GM12874 (cell line): ENCODE measurements at regions not wholly inside any gene's neighbourhood (a gene's known extent, or its start where the extent isn't known, plus 50 kb on each side); places are given as distances from the start of the nearest gene placed in this dataset.

ENCODE experiments used
- CTCF ChIP-seq: IDR thresholded peaks from 2 replicates; pipeline ENCODE4 v1.5.1; 2011; ENCODE audit warnings: low read depth, mild to moderate bottlenecking, control low read depth, low read length, moderate library complexity; ENCODE audit not compliant: insufficient read depth

DNA sequence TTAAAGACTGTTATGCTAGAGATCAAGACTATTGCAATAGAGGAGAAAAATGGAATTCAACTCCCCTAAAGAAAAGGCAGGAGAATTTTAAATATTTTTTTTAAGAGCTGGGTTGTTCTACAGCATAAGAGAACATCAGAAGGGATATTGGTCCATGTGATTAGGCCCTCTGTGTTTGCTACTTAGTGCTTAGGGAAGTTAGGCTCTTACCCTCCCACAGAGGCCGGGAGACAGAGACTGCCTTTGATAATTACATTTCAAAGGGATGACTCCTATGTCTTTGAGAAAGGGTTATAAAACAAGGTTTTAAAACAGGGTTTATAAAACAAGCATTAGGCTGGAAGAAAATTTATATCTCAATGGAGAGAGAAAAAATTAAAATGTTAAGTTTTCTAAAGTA lies 1248.1 kb upstream of the PCDH20 start:
- no peak for TF ChIP-seq CTCF

- TF ChIP-seq CTCF, result no peak
Observed at GRCh38 chr13:62659365-62659764, 1243.7 kb upstream of the PCDH20 start.

DNA sequence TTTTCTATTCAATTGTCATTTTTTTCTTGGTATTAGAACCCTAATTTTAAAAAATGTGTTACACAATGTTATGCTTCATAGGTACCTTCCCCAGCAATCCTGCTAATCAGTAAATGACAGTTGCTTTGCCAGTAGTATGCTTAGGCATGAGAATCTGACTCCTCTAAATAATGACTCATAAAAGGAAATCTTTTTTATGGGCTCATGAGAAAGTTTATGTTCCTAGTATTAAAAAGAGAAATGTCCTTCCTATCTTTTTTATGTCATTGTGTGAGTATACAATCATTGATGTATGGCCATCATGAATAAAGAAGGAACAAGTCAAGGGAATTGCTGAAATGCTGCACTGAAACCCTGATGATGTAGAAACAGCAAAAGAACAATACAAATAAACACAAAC lies 1237.7 kb upstream of the PCDH20 start:
- TF ChIP-seq CTCF, result no peak

DNA sequence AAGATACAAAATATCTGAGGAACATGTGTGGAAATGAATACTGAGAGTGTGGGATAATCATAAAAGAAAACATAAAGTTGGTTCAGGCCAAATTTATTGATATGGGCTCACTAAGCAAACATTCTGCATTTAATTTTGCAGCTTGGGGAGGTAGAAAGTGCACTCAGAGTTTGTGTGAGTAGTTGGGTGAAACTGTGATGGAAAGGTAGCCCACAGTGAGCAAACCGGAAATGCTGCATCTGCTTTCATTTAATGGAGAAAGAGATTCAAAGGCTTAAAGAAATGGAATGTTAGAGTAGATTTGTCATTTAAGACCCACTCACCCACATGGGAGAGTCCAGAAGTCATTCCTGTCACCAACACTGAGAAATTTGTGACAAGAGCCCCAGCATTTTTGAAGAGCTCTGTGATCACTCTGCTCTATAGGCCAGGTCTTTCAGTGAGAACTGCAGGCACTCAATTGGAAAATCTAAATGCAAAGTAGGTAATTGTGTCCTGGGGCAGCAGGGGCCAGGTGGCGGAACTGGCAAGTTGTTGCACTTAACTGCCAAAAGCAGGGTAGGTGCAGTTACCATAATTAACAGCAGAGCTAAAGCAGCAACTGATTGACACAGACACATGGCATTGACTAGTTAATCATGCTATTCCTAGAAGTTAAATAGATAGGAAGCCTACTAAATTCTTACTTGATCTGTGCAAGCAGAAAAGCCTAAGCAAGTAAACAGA lies 1228.3 kb upstream of the PCDH20 start:
- TF ChIP-seq CTCF, result no peak

- no peak for TF ChIP-seq CTCF
Observed at GRCh38 chr13:62643007-62643483, 1227.4 kb upstream of the PCDH20 start.

DNA sequence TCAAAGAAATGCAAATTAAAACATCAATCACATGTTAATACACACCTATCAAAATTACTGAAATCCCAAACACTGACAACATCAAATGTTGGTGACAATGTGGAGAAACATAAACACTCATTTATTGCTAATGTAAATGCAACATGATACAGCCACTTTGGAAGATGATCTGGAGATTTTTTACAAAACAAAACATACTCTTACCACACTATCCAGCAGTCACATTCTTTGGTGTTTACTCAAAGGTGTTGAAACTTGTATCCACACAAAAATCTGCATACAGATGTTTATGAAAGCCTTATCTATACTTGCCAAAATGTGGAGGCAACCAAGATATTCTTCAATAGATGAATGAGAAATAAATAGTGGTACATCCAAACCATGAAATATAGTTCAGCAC lies 1219.5 kb upstream of the PCDH20 start:
- no peak for TF ChIP-seq CTCF

DNA sequence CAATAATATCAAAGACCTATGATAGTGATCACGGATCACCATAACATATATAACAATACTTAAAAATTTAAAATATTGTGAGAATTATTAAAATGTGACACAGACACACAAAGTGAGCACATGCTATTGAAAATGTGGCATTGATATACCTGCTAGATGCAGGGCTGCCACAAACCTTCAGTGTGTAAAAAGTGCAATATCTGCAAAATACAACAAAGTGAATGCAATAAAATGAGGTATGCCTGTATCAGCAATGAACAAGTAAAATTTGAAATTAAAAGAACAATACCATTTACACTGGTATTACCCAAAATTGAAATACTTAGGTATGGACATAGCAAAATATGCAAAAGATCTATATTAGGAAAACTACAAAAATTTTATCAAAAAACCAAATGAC lies 1217.8 kb upstream of the PCDH20 start:
- no peak for TF ChIP-seq CTCF
